H1 (cell line): ENCODE measurements at regions not wholly inside any gene's neighbourhood (a gene's known extent, or its start where the extent isn't known, plus 50 kb on each side); places are given as distances from the start of the nearest gene placed in this dataset.
A peak's percentile ranks its signal among the peaks of the same experiment; 100 is the strongest.

Source experiments
- CTCF ChIA-PET: fragments of 300-600 bp; sonication (Branson Sonifier 250); formaldehyde crosslinking; loops from one replicate; lab custom pipeline; 2021; ENCODE audit not compliant: partially characterized antibody; lab: Charles Lee
- POLR2A ChIA-PET: fragments of 300-600 bp; sonication (Branson Sonifier 250); formaldehyde crosslinking; loops from one replicate; lab custom pipeline; 2021; ENCODE audit warnings: inconsistent platforms; ENCODE audit not compliant: partially characterized antibody; lab: Charles Lee
- DNase-seq, 2 experiments: peaks; one replicate each; pipeline versions ENCODE4 v3.0.0 to v3.0.0-alpha.2; 2010 to 2022; ENCODE audit warnings: low spot score in 2 of 2, low read depth in 1 of 2, mixed read lengths in 1 of 2
- FAIRE-seq: peaks from 2 replicates; lab custom pipeline; 2011; peaks lifted over from hg19 to GRCh38; lab: Jason Lieb, UNC
- H2AFZ ChIP-seq: 2 replicates; pipeline ENCODE4 v1.8.1; 2012; ENCODE audit warnings: low read length, inconsistent platforms
- H2AK5ac ChIP-seq: 2 replicates; pipeline ENCODE4 v1.6.1; 2013; ENCODE audit warnings: low read depth, low read length
- H2BK120ac ChIP-seq: replicated peaks from 2 replicates; pipeline ENCODE3; 2013; ENCODE audit warnings: low read depth, low read length, inconsistent platforms
- H2BK12ac ChIP-seq: 2 replicates; pipeline ENCODE4 v1.6.1; 2013; ENCODE audit warnings: low read depth, low read length
- H2BK15ac ChIP-seq: 2 replicates; pipeline ENCODE4 v1.6.1; 2013; ENCODE audit warnings: low read length
- H2BK20ac ChIP-seq: 2 replicates; pipeline ENCODE4 v1.6.1; 2013; ENCODE audit warnings: low read length
- H2BK5ac ChIP-seq: 2 replicates; pipeline ENCODE4 v1.6.1; 2013; ENCODE audit warnings: low read depth, low read length
- H3K14ac ChIP-seq: 2 replicates; pipeline ENCODE4 v1.6.1; 2013; ENCODE audit warnings: inconsistent platforms; ENCODE audit not compliant: insufficient read length
- H3K18ac ChIP-seq: 2 replicates; pipeline ENCODE4 v1.6.1; 2013; ENCODE audit warnings: low read length; ENCODE audit errors: extremely low read depth
- H3K23ac ChIP-seq: 2 replicates; pipeline ENCODE4 v1.6.1; 2013; ENCODE audit warnings: inconsistent platforms; ENCODE audit not compliant: insufficient read length
- H3K23me2 ChIP-seq: 2 replicates; pipeline ENCODE4 v1.6.1; 2013; ENCODE audit warnings: low read depth, low read length
- H3K27ac ChIP-seq: 2 replicates; pipeline ENCODE4 v1.6.1; 2011; ENCODE audit warnings: low read depth, low read length, inconsistent platforms
- H3K27me3 ChIP-seq, 4 experiments: replicated peaks in 1 of 4; 1 replicate in 1 of 4; 2 replicates in 3 of 4; pipeline versions ENCODE4 v1.6.1 to v1.8.1; 2011 to 2013; ENCODE audit warnings: low read length in 3 of 4, mild to moderate bottlenecking in 3 of 4, inconsistent platforms in 2 of 4, mixed read lengths in 2 of 4, moderate library complexity in 1 of 4; ENCODE audit not compliant: control insufficient read depth in 3 of 4, insufficient read depth in 3 of 4; ENCODE audit errors: extremely low read depth in 1 of 4
- H3K36me3 ChIP-seq, 4 experiments: 2 replicates each; pipeline versions ENCODE4 v1.6.1 to v1.8.1; 2011 to 2013; ENCODE audit warnings: mild to moderate bottlenecking in 4 of 4, low read length in 3 of 4, moderate library complexity in 2 of 4, control low read depth in 1 of 4, inconsistent platforms in 1 of 4; ENCODE audit not compliant: insufficient read depth in 4 of 4, control insufficient read depth in 2 of 4
- H3K4ac ChIP-seq: replicated peaks from 2 replicates; pipeline ENCODE3; 2013; ENCODE audit warnings: low read length, low read depth, mixed read lengths, inconsistent platforms; ENCODE audit not compliant: insufficient read length
- H3K4me1 ChIP-seq, 4 experiments: replicated peaks in 1 of 4; 1 replicate in 1 of 4; 2 replicates in 3 of 4; pipeline versions ENCODE4 v1.6.1 to v1.8.1; 2011 to 2013; ENCODE audit warnings: low read length in 3 of 4, inconsistent platforms in 2 of 4, mixed read lengths in 1 of 4; ENCODE audit not compliant: insufficient read depth in 4 of 4, control insufficient read depth in 3 of 4
- H3K4me2 ChIP-seq, 2 experiments: 2 replicates each; pipeline versions ENCODE4 v1.6.1 to v1.8.1; 2011 to 2013; ENCODE audit warnings: low read depth in 2 of 2, low read length in 2 of 2, control low read depth in 1 of 2, inconsistent platforms in 1 of 2, mild to moderate bottlenecking in 1 of 2; ENCODE audit not compliant: insufficient read depth in 1 of 2
- H3K4me3 ChIP-seq, 4 experiments: fragments of 200-600, 300-600 bp in 1 of 4; sonication (generic), shearing (Covaris generic), sonication (Bioruptor Twin) in 1 of 4; 2 replicates each; pipeline versions ENCODE4 v1.5.1 to v1.8.1; 2011 to 2016; ENCODE audit warnings: low read length in 4 of 4, low read depth in 3 of 4, control low read depth in 2 of 4, inconsistent platforms in 2 of 4, mild to moderate bottlenecking in 2 of 4, mixed read lengths in 1 of 4, moderate library complexity in 1 of 4; ENCODE audit not compliant: insufficient read depth in 2 of 4; ENCODE audit errors: extremely low read depth in 1 of 4
- H3K56ac ChIP-seq: replicated peaks from 2 replicates; pipeline ENCODE3; 2013; ENCODE audit warnings: low read depth, mild to moderate bottlenecking, mixed read lengths, low read length, inconsistent platforms; ENCODE audit not compliant: insufficient read length
- H3K79me1 ChIP-seq: 2 replicates; pipeline ENCODE4 v1.6.1; 2013; ENCODE audit warnings: low read depth, low read length, control low read depth
- H3K79me2 ChIP-seq, 2 experiments: 2 replicates each; pipeline versions ENCODE4 v1.6.1 to v1.8.1; 2012 to 2013; ENCODE audit warnings: low read length in 2 of 2, mild to moderate bottlenecking in 2 of 2, inconsistent platforms in 1 of 2; ENCODE audit not compliant: insufficient read depth in 2 of 2, control insufficient read depth in 1 of 2
- H3K9ac ChIP-seq, 4 experiments: replicated peaks in 1 of 4; 1 replicate in 1 of 4; 2 replicates in 3 of 4; pipeline versions ENCODE4 v1.6.1 to v1.8.1; 2011 to 2013; ENCODE audit warnings: low read depth in 3 of 4, low read length in 3 of 4, control low read depth in 2 of 4, mild to moderate bottlenecking in 2 of 4, moderate library complexity in 2 of 4, inconsistent platforms in 1 of 4; ENCODE audit errors: extremely low read depth in 1 of 4
- H3K9me3 ChIP-seq, 2 experiments: 2 replicates each; pipeline versions ENCODE4 v1.6.1 to v1.8.1; 2012 to 2013; ENCODE audit warnings: mild to moderate bottlenecking in 2 of 2, moderate library complexity in 2 of 2, control low read depth in 1 of 2, inconsistent platforms in 1 of 2, low read depth in 1 of 2, low read length in 1 of 2, mixed read lengths in 1 of 2; ENCODE audit not compliant: insufficient read depth in 2 of 2
- H4K20me1 ChIP-seq, 2 experiments: replicated peaks in 1 of 2; 2 replicates each; pipeline versions ENCODE3 to v1.8.1; 2011 to 2013; ENCODE audit warnings: inconsistent platforms in 2 of 2, low read length in 2 of 2, mild to moderate bottlenecking in 1 of 2; ENCODE audit not compliant: insufficient read depth in 2 of 2, control insufficient read depth in 1 of 2
- H4K5ac ChIP-seq: 2 replicates; pipeline ENCODE4 v1.6.1; 2013; ENCODE audit warnings: low read length, low read depth, mixed read lengths, inconsistent platforms; ENCODE audit not compliant: insufficient read length
- H4K8ac ChIP-seq: 2 replicates; pipeline ENCODE4 v1.8.0; 2013; ENCODE audit warnings: mild to moderate bottlenecking, moderate library complexity, low read length, inconsistent platforms; ENCODE audit not compliant: insufficient read depth; ENCODE audit errors: extremely low read depth
- H4K91ac ChIP-seq: replicated peaks from 2 replicates; pipeline ENCODE3; 2013; ENCODE audit warnings: low read length, mixed read lengths, inconsistent platforms; ENCODE audit not compliant: insufficient read length
- CTBP2 ChIP-seq: IDR thresholded peaks from 2 replicates; pipeline ENCODE4 v1.7.0; 2011; ENCODE audit warnings: borderline replicate concordance, mild to moderate bottlenecking, moderate library complexity, mixed read lengths, low read length; ENCODE audit not compliant: insufficient read depth, insufficient read length
- FOSL1 ChIP-seq: IDR thresholded peaks from 2 replicates; pipeline ENCODE4 v1.6.1; 2011; ENCODE audit warnings: mild to moderate bottlenecking, low read depth, low read length, moderate library complexity; ENCODE audit not compliant: insufficient read depth
- GTF2F1 ChIP-seq: IDR thresholded peaks from 2 replicates; pipeline ENCODE4 v1.6.1; 2012; ENCODE audit warnings: low read depth, low read length, improper control_type of control experiment, borderline replicate concordance
- KDM5A ChIP-seq: fragments of 200-600 bp; IDR thresholded peaks from 2 replicates; pipeline ENCODE4 v1.7.1; 2012; ENCODE audit warnings: mild to moderate bottlenecking, low read length, inconsistent platforms, mixed read lengths
- POU5F1 ChIP-seq: IDR thresholded peaks from 2 replicates; pipeline ENCODE4 v1.6.1; 2011; ENCODE audit warnings: low read depth, mild to moderate bottlenecking, low read length, moderate library complexity
- SAP30 ChIP-seq: fragments of 300-600 bp; sonication (generic); IDR thresholded peaks from 2 replicates; pipeline ENCODE4 v1.7.1; 2012; ENCODE audit warnings: low read length, moderate library complexity, mild to moderate bottlenecking, inconsistent platforms; ENCODE audit not compliant: insufficient read depth, insufficient replicate concordance
- SP2 ChIP-seq: IDR thresholded peaks from 2 replicates; pipeline ENCODE4 v1.6.1; 2012; ENCODE audit warnings: mild to moderate bottlenecking, low read length, inconsistent platforms
- TAF7 ChIP-seq: optimal IDR thresholded peaks from 2 replicates; pipeline ENCODE3; 2011; ENCODE audit warnings: low read depth, mild to moderate bottlenecking, inconsistent platforms, low read length, moderate library complexity, borderline replicate concordance
- WGBS, 2 experiments: shearing (Covaris generic) in 1 of 2; methylation state at CpG; one replicate each; pipeline versions ENCODE4 v1.1.6 to v1.1.7; 2013 to 2015; ENCODE audit warnings: low lambda C conversion rate in 2 of 2, mixed read lengths in 2 of 2, inconsistent platforms in 1 of 2, low coverage in 1 of 2, missing lambda C conversion rate in 1 of 2; ENCODE audit not compliant: insufficient replicate concordance in 2 of 2, insufficient coverage in 1 of 2, insufficient read length in 1 of 2; ENCODE audit errors: extremely low coverage in 1 of 2, missing lambda C conversion rate in 1 of 2; 5-methylcytosine and 5-hydroxymethylcytosine counted together
- TF ChIP-seq, protein P1 (sequence below): IDR thresholded peaks from 2 replicates; pipeline ENCODE4 v1.6.1; 2012; ENCODE audit warnings: low read length, inconsistent platforms
- TF ChIP-seq, protein P2 (sequence below): IDR thresholded peaks from 2 replicates; pipeline ENCODE4 v1.6.1; 2012; ENCODE audit warnings: inconsistent platforms

DNA sequence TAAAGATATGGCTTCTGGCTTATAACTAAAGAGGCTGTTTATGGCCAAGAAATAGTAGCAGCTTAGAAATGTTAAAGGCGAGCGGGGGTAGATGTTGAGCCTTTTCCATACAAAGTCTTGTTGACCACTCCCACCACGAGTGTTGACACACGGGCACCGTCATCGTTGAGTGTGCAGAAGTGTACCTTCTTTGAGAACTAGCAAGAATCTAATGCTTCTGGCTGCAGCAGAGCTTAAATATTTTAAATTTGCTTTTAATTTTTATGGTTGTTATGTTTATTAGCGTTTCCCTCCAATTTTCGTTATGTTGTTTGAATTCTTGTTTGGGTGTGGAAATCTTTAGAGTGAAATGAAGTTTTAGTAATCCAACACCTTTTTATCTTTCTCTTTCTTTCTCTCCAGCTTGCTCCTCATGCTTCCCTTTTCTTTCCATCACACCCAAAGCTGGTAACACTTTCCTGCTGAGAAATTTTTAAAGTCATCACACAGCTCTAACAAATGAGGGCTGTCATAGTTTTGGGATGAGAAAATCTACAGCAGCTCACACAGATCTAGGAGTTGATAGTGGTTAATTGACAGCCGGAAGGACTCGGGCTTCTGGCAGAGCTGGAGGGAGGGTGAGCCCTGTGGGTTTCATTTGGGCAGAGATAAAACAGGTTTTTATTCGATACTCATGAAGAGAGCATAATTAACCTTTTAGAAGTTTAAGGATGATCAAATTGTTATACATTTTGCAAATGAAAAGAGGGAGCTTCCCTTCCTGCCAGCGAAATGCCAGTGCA lies 120.1 kb upstream of the ZNF608 start:
- TF ChIP-seq CTBP2 (no peak), KDM5A (no peak), SAP30 (no peak), TAF7 (no peak), GTF2F1 (no peak), SP2 (no peak), POU5F1 (no peak), FOSL1 (no peak)
- TF ChIP-seq, protein P1, sequence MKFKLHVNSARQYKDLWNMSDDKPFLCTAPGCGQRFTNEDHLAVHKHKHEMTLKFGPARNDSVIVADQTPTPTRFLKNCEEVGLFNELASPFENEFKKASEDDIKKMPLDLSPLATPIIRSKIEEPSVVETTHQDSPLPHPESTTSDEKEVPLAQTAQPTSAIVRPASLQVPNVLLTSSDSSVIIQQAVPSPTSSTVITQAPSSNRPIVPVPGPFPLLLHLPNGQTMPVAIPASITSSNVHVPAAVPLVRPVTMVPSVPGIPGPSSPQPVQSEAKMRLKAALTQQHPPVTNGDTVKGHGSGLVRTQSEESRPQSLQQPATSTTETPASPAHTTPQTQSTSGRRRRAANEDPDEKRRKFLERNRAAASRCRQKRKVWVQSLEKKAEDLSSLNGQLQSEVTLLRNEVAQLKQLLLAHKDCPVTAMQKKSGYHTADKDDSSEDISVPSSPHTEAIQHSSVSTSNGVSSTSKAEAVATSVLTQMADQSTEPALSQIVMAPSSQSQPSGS = no peak
- TF ChIP-seq, protein P2, sequence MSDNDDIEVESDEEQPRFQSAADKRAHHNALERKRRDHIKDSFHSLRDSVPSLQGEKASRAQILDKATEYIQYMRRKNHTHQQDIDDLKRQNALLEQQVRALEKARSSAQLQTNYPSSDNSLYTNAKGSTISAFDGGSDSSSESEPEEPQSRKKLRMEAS = no peak
- H2BK5ac ChIP-seq = no peak overlapping the region
- no peak for DNase-seq
- H2BK120ac ChIP-seq = no peak overlapping the region
- 0 out of 2 replicates have a peak overlapping the region, but pooled peaks have one; percentile 49 for H2AFZ ChIP-seq
- 0 out of 2 replicates have a peak overlapping the region, but pooled peaks have one; percentile 72 for H2BK20ac ChIP-seq
- no peak overlapping the region for H2AK5ac ChIP-seq
- no peaks in the 10 kb centered on the region for H3K27me3 ChIP-seq
- no peak overlapping the region for H3K4me3 ChIP-seq
- no peaks in the 10 kb centered on the region for H3K36me3 ChIP-seq
- no peaks in the 10 kb centered on the region for H4K20me1 ChIP-seq
- H3K79me2 ChIP-seq = no peaks in the 10 kb centered on the region
- no peak overlapping the region for H3K14ac ChIP-seq
- H3K4me2 ChIP-seq = no peak overlapping the region
- H3K9me3 ChIP-seq = no peaks in the 10 kb centered on the region; a peak in 1 of 4 replicates
- peak overlapping the region; percentile 22; the same call in 1 of the 2 replicates for H2BK12ac ChIP-seq
- H2BK15ac ChIP-seq = no peak overlapping the region
- no peak overlapping the region for H3K4ac ChIP-seq
- FAIRE-seq = no peak
- no peak overlapping the region for H3K27ac ChIP-seq
- H3K79me1 ChIP-seq = no peaks in the 10 kb centered on the region
- POLR2A ChIA-PET = no interaction called here
- 90% methylated on average over 12 of the region's 12 CpGs; no CpG with 5 or more reads in 1 of the 2 experiments for WGBS, 2 experiments
- H4K8ac ChIP-seq = no peak overlapping the region; the same call in 1 of the 2 replicates
- H3K4me1 ChIP-seq = peaks cover 0 to 8% (median 4%) of the 10 kb centered on the region in 4 experiments; a peak in 4 of 7 replicates
- H3K18ac ChIP-seq = no peak overlapping the region
- H3K9ac ChIP-seq = no peak overlapping the region
- no peaks in the 10 kb centered on the region for H3K23me2 ChIP-seq
- CTCF ChIA-PET = interaction anchor here (0.8 to 1.1 kb wide), 2 partner anchors 12 to 13 kb away, joined by 3 read pairs; no protein-coding TSS in a partner anchor
- H3K56ac ChIP-seq = no peak overlapping the region
- no peak overlapping the region for H3K23ac ChIP-seq
- H4K5ac ChIP-seq = no peak overlapping the region
- no peak overlapping the region for H4K91ac ChIP-seq
